CD4-positive, alpha-beta T cell treated with Interleukin-1 beta for 1 hour (primary cell): ENCODE measurements at regions not wholly inside any gene's neighbourhood (a gene's known extent, or its start where the extent isn't known, plus 50 kb on each side); places are given as distances from the start of the nearest gene placed in this dataset.
"Not testable (repeated sequence)": the region's sequence is repeated elsewhere in the genome, so short reads cannot be mapped to it uniquely, and the experiment has no call there.

Source experiments
- DNase-seq, 2 donors: peaks; one replicate each; pipeline ENCODE4 v3.0.0-alpha.2; 2020 to 2022

DNA sequence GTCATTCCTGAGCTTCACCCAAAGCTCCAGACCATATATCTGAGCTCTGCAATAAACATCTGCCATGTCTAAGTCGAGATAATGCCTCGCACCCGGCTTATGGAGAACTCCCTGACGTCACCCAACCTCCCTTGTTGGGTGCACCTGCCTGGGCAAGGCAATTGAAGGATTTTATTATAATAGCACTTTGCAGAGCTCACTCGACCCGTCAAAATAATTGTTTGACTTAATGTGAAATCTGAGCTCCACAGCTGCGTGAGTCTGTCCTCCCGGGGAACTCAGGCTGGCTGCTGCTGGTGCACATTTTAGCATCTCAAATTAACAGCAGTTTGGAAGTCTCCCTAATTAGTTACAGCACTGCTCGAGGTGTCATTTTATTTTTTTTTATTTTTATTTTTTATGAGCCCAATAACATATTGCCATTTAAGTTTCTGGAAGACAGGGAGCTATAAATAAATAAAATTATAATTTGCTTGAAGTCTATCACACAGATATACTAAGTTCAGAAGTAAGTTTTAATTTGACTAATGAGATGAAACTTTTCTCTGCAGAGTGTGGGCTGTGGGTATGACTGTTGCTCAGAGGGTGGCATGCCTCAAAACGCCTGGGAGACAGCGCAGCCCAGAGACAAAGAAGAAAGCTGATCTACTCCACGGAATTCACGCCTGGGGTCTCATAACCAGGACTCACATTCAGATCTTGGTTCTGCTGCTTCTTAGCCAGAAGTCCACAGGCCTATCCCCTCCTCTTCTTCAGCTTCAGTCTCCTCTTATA lies 401.4 kb upstream of the C16orf82 start:
- DNase-seq, result no peak

DNA sequence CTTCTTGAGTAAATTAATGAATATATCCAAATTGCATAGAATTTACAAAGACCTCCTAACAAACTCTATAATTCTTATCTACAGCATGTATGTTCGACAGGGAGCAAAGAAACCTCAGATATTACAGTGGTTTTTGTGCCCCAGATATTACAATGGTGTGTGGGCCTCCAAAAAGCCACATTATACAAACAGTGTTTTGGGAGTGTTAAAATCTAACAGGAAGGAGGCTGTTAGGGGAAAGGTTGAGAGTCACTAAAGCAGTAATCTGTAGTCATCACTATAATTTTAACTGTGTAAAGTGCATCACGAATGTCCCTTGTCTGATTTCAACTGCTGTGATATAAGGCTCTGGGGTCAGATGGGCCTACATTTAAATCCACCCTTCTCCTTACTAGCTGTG lies 400.2 kb upstream of the C16orf82 start:
- DNase-seq, result no peak

DNA sequence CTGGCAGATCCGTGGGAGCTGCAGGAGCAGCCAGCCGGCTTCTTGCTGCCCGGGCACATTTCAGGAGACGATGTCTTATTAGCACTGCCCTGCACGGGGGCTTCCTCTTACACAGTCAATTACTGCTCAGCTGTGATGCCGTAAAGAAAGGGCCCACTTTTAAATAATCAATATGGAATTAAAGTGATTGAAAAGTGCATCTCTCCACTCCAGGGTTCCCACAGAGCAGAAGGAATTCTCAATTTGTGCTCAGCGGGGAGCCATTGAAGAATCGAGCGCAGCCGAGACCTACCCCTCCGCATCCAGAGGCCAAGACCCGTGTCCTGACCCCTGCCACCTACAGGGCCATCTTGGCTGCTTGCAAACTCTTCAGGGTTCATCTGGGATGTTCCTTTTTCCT lies 399.4 kb upstream of the C16orf82 start:
- DNase-seq, result no peak

DNA sequence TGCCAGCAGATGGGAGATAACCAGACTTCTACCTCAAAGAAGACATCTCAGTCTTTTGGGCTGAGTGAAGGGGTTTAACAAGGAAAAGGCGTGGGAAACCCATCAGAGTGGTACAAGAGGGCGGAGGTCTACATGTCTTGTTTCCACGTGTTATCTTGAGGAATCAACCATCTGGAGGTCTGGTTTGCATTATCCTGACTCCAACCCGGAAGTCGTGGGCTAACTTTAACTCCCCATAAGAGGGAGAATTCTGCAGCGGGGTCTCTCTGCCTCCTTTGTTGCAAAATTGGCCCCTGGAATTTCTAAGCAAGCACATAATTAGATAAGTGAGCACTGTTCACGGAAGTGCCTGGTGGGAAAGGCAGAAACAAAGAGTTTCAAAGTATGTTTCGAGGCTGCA lies 398.7 kb upstream of the C16orf82 start:
- DNase-seq, result no peak

DNA sequence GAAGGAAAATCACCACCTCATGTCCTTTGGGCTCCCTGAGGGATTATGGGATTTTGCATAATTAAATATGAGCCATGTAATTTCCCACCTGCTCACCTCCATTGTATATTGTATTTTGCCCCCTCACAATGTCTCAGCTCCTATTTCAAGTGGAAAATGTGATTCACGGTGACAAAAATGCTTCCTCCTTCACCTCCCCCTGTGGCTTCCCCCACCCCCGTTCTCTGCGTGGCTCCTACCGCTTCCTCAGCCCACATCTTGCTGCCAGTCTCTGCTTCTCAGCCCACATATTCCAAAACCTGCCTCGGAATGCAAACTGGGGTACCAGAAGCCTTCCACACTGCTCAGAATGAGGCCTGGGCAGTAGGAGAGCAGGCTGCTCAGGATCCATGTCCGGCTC lies 394.5 kb upstream of the C16orf82 start:
- no peak for DNase-seq

- DNase-seq, result no peak
Measured at GRCh38 chr16:26673011-26673410, 393.7 kb upstream of the C16orf82 start.

- no peak for DNase-seq
Measured at GRCh38 chr16:26680671-26681070, 386.1 kb upstream of the C16orf82 start.

DNA sequence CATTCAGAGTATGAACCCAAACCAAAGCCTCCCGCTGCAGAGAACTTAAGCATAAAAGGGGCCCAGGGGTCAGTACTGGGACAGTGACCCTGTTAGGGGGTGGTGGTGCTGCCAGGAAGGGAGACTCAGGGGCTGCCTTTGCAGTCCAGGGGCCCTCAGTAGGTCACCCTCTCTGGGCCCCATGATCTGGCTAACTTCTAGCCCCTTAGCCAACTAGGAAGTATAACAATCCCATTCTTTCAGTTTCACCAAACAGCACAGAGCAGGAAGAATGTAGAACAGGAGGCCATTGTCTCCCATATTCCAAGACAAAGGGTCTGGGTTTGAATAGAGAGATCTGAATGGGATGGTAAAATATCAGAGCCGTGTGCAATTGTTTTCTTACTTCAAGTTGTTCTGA lies 378.6 kb upstream of the C16orf82 start:
- no peak for DNase-seq

GRCh38 chr16:26688699-26689098 lies 378.0 kb upstream of the C16orf82 start:
- DNase-seq, result no peak

GRCh38 chr16:26692658-26693057 lies 374.1 kb upstream of the C16orf82 start:
- no peak for DNase-seq

GRCh38 chr16:26697807-26698206 lies 368.9 kb upstream of the C16orf82 start:
- DNase-seq, result no peak

- no peak for DNase-seq
Measured at GRCh38 chr16:26700250-26700649, 366.5 kb upstream of the C16orf82 start.

- no peak for DNase-seq
Measured at GRCh38 chr16:26701243-26701886, 365.4 kb upstream of the C16orf82 start.

DNA sequence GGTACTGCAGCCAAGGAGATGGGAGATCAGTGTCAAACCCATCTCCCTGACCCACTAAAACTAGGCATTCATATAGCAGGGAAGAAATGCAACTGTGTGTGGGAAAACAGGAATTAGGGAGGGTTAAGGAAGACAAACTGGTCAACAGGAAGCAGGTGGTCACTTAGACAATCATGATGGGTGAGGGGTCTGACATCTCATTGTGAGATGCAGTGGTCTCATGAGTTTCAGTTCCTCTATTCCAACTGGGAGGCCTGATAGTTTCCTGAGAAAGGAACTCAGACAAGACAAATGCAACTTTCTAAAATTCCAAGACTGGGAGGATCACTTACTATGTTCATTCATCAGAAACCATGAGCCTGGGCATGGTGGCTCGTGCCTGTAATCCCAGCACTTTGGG lies 361.4 kb upstream of the C16orf82 start:
- DNase-seq, result no peak

DNA sequence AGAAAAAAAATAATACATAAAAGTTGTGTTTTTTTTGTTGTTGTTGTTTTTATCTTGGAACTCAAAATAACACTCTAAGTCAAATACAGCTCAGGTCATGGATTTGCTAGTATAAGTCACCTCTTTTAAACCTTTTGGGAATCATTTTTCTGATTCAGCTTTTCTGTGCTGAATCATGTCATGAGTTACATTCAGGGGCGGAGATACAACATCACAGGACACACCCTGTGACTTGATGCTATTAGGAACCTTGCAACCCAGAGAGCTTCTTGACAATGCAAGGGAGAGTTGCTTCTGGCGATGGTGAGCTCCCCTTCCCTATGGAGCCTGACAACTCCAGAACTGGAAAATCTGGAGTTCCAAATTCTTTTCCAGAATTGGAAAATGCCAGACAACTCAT lies 358.3 kb upstream of the C16orf82 start:
- no peak for DNase-seq

DNA sequence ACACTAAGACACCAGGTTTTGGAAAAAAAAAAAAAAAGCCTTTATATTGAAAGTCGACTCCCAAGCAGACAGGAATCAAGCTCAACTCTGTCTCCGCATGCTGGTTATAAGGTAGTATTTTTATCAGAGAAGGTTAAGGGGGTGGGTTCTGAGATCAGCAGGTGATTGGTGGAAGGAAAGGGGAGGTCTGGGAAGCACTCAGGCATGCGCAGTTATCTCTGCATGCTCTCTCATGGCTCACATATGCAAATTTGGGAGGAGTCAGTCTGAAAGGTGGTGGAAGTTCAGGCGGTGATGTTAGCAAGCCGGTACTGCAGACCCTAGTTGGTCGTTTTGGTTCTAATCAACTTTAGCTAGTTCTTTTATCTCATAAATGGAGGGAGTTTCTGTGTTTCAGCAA lies 357.6 kb upstream of the C16orf82 start:
- no peak for DNase-seq

- DNase-seq, result no peak
Measured at GRCh38 chr16:26709754-26710153, 357.0 kb upstream of the C16orf82 start.

DNA sequence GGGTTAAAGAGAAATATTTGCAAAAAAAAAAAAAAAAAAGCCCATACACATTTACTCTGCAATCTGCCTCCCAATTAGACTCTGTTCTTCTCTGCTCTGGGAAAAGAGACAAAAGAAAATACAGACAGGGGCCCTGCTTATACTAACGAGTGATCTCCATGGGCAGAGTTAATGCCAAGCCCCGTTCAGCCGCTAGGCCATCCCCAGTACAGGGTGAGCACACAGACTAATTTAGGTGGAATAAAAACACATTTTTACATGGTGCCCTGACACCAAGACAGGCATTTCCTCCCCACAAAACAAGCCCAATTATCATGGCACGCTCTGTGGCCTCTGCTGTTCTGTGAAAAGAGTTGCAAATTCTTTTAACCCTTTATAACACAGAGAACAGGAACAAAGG lies 356.3 kb upstream of the C16orf82 start:
- DNase-seq, result no peak

DNA sequence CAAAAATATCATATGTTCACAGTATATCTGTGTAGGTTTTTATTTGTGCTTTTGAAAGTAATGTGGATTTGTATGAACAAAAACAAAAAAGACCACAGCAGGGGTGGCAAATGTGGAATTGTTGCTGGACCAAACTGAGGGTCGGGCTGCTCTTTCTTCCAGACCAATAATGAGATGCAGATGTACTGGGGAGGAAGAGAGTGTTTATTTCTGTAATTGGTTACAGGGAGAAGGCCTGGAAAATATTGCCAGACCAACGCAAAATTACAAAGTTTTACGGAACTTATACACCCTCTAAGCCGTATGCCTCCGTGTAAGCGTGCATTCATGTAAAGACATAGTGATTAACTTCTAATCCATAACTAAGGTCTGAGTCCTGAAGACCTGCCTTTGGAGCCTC lies 353.9 kb upstream of the C16orf82 start:
- no peak for DNase-seq

- DNase-seq, result no peak
Measured at GRCh38 chr16:26715969-26716368, 350.8 kb upstream of the C16orf82 start.

DNA sequence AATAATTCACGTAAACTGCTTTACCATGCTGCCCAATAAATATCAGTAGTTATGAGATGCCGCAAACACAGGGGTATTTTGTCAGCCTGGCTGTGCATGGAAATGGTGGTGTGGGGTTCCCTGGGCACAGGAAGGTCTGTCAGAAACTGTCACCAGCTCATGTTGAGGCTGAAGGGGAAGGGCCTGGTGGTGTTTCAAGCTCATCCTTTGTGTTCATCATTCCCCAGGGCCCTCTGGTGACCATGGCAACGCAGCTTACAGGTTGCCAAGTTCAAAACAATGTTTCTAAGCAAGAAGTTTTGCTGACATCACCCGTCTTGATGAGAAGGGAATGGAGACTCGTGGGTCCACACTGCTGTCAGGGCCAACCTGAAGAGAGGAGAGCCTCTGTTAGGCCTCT lies 348.9 kb upstream of the C16orf82 start:
- DNase-seq, result no peak

DNA sequence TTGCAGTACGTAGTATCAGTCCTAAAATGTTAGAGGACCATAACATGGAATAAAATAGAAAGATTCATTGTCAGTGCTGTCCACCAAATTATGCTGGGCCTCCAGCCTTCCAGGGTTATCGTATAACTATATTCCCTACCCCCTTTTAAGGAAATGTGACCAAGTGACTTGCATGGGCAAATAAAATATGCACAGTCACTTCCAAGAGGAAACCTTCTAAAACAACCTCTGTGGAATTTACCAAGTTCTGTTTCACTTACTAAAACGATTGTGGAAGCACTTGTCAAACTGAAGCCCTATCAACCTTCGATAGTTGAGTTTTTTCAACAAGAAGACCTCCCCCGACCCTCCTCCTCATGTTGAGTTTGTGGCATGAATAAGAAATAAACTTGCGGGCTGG lies 345.4 kb upstream of the C16orf82 start:
- DNase-seq, result no peak

GRCh38 chr16:26721957-26722356 lies 344.8 kb upstream of the C16orf82 start:
- not testable (repeated sequence) for DNase-seq

DNA sequence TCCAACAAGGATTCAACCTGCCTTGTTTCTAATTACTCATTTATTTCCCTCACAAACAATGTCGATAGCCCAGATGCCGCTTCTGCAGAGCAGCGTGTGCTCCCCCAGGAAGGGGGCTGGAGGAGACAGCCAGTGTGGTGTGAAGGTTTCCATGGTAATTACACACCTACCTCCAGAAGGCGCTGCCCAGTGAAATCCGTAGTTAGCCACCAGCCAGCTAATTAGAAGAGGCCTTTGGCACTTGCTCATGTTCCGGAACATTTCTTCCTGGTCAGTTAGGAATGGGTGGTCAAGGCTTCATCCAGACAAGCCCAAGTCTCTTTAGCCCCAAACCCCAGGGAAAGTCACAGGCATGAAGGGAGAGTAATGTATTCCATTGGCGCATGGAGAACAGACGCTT lies 342.5 kb upstream of the C16orf82 start:
- DNase-seq, result no peak

DNA sequence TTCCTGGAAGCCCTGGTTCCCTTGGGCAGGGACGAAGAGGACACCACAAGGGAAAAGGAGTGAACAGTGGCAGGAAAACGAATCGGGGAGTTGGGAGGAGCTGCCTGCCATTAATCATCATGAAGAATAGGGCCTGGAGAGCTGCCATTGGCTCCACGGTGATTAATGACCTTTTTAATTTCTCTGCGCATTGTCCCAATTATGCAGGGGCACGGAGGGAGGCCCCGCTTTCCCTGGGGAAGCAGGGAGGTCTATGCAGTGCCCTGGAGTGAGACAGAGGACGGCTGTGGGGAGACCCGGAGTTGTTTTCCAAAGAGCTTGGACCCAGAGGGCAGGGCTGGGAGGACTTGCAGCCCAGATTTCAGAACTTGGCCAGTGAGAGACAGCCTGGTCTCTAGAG lies 338.9 kb upstream of the C16orf82 start:
- DNase-seq, result no peak
